Left lung (tissue), 4 donors: ENCODE measurements at regions not wholly inside any gene's neighbourhood (a gene's known extent, or its start where the extent isn't known, plus 50 kb on each side); places are given as distances from the start of the nearest gene placed in this dataset.

Source experiments
- ATAC-seq: fragments of 200-7000 bp; cut with Tn5 transposase; one replicate; pipeline ENCODE4 v1.9.1; 2020; ENCODE audit warnings: moderate library complexity
- DNase-seq, 4 donors: peaks; one replicate each; pipeline ENCODE4 v3.0.0-alpha.2; 2013 to 2020
- H3K27ac ChIP-seq, 2 donors: fragments of 200-600 bp; sonication (generic) in 1 of 2; one replicate each; pipeline versions ENCODE4 v1.5.0 to v1.8.0; 2020 to 2021
- H3K27me3 ChIP-seq, 2 donors: fragments of 200-600 bp; sonication (generic) in 1 of 2; one replicate each; pipeline versions ENCODE4 v1.5.0 to v1.8.0; 2020 to 2021
- H3K36me3 ChIP-seq, 2 donors: fragments of 200-600 bp; sonication (generic) in 1 of 2; one replicate each; pipeline versions ENCODE4 v1.5.0 to v1.8.0; 2020 to 2021
- H3K4me1 ChIP-seq, 2 donors: fragments of 200-600 bp; one replicate each; pipeline ENCODE4 v1.8.0; 2021
- H3K4me3 ChIP-seq, 2 donors: fragments of 200-600 bp; sonication (generic) in 1 of 2; one replicate each; pipeline versions ENCODE4 v1.5.0 to v1.8.0; 2020 to 2021; ENCODE audit warnings: mild to moderate bottlenecking in 1 of 2
- H3K9me3 ChIP-seq, 2 donors: fragments of 200-600 bp; sonication (generic) in 1 of 2; one replicate each; pipeline versions ENCODE4 v1.5.0 to v1.8.0; 2020 to 2021
- intact Hi-C, 2 donors: fragments of 100-400 bp; cut with DNase I; formaldehyde crosslinking; loops; one replicate each; pipeline versions ENCODE4 v1.11.2 to v1.14.2; 2022
- TF ChIP-seq, protein P1 (sequence below), 2 donors: fragments of 200-600 bp; sonication (generic) in 1 of 2; IDR thresholded peaks; one replicate each; pipeline versions ENCODE4 v1.5.0 to v1.8.0; 2021; ENCODE audit warnings: antibody characterized with exemption in 2 of 2
- donor health status: DM: no; HTN: yes; CAD: no.
- donor health status: DM: no; HTN: no; CAD: no.

DNA sequence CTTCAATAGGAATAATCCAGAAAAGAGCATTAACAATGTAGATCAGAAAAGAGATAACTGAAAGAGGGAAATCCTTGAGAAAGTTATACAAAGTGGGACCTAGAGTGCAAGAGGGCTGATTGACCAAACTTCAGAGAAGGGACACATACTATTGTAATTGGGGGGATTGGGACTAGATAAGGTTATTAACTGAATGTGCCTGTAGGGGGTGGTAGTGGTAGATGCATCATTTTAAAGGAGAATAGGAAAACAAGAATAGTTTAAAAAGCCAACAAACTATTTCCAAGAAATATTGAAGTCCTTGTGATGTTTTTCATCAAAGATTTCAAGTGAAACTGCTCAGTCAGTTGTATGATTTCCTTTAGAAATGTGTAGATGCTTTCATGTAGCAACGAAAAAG, 468.5 kb downstream of the TAF11L14 start:
- Histone ChIP-seq H3K4me3 (no peak overlapping the region), H3K27ac (no peak overlapping the region), H3K27me3 (no peaks in the 10 kb centered on the region), H3K36me3 (no peaks in the 10 kb centered on the region), H3K9me3 (no peaks in the 10 kb centered on the region), H3K4me1 (no peaks in the 10 kb centered on the region)
- ATAC-seq, result no peak
- TF ChIP-seq, protein P1, sequence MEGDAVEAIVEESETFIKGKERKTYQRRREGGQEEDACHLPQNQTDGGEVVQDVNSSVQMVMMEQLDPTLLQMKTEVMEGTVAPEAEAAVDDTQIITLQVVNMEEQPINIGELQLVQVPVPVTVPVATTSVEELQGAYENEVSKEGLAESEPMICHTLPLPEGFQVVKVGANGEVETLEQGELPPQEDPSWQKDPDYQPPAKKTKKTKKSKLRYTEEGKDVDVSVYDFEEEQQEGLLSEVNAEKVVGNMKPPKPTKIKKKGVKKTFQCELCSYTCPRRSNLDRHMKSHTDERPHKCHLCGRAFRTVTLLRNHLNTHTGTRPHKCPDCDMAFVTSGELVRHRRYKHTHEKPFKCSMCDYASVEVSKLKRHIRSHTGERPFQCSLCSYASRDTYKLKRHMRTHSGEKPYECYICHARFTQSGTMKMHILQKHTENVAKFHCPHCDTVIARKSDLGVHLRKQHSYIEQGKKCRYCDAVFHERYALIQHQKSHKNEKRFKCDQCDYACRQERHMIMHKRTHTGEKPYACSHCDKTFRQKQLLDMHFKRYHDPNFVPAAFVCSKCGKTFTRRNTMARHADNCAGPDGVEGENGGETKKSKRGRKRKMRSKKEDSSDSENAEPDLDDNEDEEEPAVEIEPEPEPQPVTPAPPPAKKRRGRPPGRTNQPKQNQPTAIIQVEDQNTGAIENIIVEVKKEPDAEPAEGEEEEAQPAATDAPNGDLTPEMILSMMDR (IDR thresholded peaks at IDR 0.05), result no peak
- intact Hi-C loops, result no loop called here
- DNase-seq, result no peak

DNA sequence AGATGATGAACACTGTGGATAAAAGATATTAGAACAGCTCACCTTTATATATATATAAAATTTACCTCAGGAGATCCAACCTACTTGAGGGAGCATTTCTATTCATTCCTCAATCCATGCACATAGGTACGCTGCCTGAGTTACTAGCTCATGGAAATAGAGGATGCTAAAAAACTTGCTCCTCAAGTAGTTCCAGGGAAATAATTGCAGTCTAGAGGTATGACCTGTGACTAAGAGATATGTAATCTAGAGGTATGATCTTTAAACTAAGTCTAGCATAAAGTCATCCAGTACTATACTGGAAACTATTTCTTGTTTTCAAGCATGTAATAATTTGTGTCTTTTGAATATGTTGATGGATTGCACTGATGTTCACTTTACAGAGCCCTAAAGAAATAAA, 471.2 kb downstream of the TAF11L14 start:
- TF ChIP-seq, protein P1 (IDR thresholded peaks at IDR 0.05), result no peak
- H3K9me3 ChIP-seq, result no peaks in the 10 kb centered on the region
- no peaks in the 10 kb centered on the region for H3K36me3 ChIP-seq
- no peak overlapping the region for H3K4me3 ChIP-seq
- H3K27me3 ChIP-seq, result no peaks in the 10 kb centered on the region
- DNase-seq (no peak), ATAC-seq (no peak)
- no peaks in the 10 kb centered on the region for H3K4me1 ChIP-seq
- no peak overlapping the region for H3K27ac ChIP-seq
- intact Hi-C loops, result no loop called here

DNA sequence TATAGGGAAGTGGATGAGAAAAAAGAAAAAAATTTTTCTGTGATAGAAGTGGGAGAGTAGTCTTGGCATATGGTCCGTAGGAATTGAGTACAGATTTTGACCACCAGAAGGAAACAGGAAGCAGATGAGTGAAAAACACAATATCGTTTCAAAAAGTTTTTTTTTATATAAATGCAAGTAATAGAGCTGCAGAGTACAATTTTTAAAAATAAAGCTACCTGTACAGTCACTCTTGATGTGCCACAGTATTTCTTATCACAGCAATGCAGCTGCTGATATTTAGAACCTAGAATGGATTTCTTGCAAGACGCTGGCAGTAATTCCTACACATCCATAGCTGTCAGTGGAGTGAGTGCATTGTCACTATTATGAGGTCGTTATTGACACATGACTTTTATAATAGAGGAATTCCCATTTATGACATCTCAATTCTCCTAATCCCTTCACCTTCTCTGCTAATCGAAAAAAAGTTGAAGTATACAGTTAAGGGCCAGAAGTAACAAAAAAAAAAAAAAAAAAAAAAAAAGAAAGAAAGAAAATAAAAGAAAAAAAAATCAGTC, 477.7 kb downstream of the TAF11L14 start:
- H3K4me1 ChIP-seq, result no peaks in the 10 kb centered on the region
- H3K27ac ChIP-seq, result no peak overlapping the region
- TF ChIP-seq, protein P1 (IDR thresholded peaks at IDR 0.05), result no peak
- H3K9me3 ChIP-seq, result no peaks in the 10 kb centered on the region
- DNase-seq, result no peak
- no peaks in the 10 kb centered on the region for H3K36me3 ChIP-seq
- ATAC-seq, result no peak
- H3K27me3 ChIP-seq, result no peaks in the 10 kb centered on the region
- intact Hi-C loops, result no loop called here
- H3K4me3 ChIP-seq, result no peak overlapping the region

DNA sequence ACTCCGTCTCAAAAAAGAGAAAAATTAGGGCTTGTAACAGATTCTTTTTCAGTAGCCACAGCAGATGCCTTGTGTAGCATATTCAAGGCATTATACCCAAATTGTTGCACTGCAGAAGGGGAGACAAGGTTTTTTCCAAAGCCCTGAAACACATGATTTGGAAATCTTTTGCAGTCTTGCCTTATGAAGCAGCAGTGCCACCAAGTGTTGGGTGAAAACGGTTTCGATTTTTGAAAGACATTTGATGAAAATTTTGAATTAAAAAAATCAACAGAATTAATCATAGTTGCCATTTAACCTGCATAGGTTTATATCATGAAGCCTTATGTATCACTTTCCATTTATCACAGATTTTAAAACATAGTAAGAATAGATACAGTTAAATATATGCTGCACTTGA, 479.5 kb downstream of the TAF11L14 start:
- Histone ChIP-seq H3K27me3 (no peaks in the 10 kb centered on the region), H3K4me1 (no peaks in the 10 kb centered on the region), H3K9me3 (no peaks in the 10 kb centered on the region), H3K36me3 (no peaks in the 10 kb centered on the region), H3K27ac (no peak overlapping the region), H3K4me3 (no peak overlapping the region)
- intact Hi-C loops, result no loop called here
- no peak for DNase-seq
- TF ChIP-seq, protein P1 (IDR thresholded peaks at IDR 0.05), result no peak
- no peak for ATAC-seq

DNA sequence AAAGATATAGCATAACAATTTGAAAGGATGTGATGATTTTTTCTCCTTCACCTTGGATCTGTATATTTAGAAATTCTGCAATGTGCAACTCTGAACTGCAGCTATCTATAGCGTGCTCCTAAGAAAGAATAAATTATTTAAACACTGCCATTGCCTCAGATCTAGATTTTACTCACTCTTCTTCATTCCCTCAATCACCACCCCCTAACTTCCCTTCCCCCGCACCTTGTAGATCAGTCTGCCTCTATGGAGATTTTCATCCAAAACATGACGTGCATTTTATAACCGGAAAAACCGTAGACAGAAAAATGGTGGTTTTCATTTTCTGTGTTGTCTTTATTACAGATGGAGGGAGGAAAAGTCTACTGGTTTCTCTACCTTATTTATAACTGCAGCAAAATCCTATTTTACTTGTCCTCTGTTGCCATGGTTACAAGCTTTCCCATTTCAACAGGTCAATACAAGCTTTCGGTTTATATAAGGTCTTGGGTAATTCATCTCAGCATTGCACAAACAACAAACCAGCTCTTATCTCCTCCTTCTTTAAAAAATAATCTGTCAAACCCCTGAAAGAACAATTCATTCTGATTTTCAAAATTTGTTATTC, 480.0 kb downstream of the TAF11L14 start:
- no peak overlapping the region for H3K4me3 ChIP-seq
- intact Hi-C loops, result no loop called here
- TF ChIP-seq, protein P1 (IDR thresholded peaks at IDR 0.05), result no peak
- no peaks in the 10 kb centered on the region for H3K4me1 ChIP-seq
- ATAC-seq (no peak), DNase-seq (no peak)
- H3K9me3 ChIP-seq, result no peaks in the 10 kb centered on the region
- H3K27me3 ChIP-seq, result no peaks in the 10 kb centered on the region
- H3K36me3 ChIP-seq, result no peaks in the 10 kb centered on the region
- no peak overlapping the region for H3K27ac ChIP-seq
